ENCODE measurements at regions not wholly inside any gene's neighbourhood (a gene's known extent, or its start where the extent isn't known, plus 50 kb on each side); places are given as distances from the start of the nearest gene placed in this dataset.

DNA sequence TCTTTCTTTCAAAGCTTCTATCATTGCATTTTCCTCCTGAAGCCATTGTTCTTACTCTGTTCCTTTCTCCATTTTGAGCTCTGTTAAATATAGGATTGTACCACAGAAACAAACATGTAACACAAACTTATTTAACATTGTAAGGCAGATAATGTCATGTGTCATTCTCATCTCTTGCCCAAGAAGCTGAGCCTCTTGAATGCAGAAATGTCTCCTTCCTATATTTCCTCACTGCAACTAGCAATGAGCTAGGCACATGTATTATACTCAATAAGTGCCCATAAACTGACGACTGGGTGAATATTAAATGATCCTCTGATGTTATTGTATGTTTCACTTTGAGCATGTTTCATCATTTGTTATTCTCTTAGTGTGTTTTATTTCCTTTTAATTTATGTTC, 56.7 kb upstream of the SLC7A11 start:
- Histone ChIP-seq H3K27me3 (ENCODE audit: control insufficient read depth in 2 of 2, insufficient read depth in 2 of 2, low read length in 2 of 2) (no peaks in the 10 kb centered on the region), H3K4me1 (ENCODE audit: control insufficient read depth, extremely low read depth, insufficient read depth, low read length) (no peaks in the 10 kb centered on the region), H3K27ac (ENCODE audit: insufficient read depth, low read depth, low read length) (no peak overlapping the region), H2AFZ (ENCODE audit: low read depth, low read length) (no peak overlapping the region), H3K4me2 (ENCODE audit: insufficient read depth, low read length) (no peak overlapping the region), H3K9me3 (replicated peaks; ENCODE audit: control insufficient read depth, insufficient read depth, low read length) (no peaks in the 10 kb centered on the region), H3K4me3 (replicated peaks in 1 of 3; ENCODE audit: insufficient read depth in 1 of 3, low read depth in 1 of 3, low read length in 3 of 3) (no peak overlapping the region), H3K79me2 (ENCODE audit: control insufficient read depth, insufficient read depth, low read length) (no peaks in the 10 kb centered on the region), H3K9ac (replicated peaks; ENCODE audit: extremely low read depth, insufficient read depth, low read length) (no peak overlapping the region), H3K9me1 (replicated peaks; ENCODE audit: control insufficient read depth, extremely low read depth, insufficient read depth, low read length) (no peaks in the 10 kb centered on the region), H3K36me3 (ENCODE audit: control insufficient read depth in 2 of 2, extremely low read depth in 1 of 2, insufficient read depth in 2 of 2, low read length in 2 of 2) (no peaks in the 10 kb centered on the region), H4K20me1 (replicated peaks; ENCODE audit: control insufficient read depth, extremely low read depth, insufficient read depth, low read length) (no peaks in the 10 kb centered on the region)
- dilution Hi-C loops (cut with MboI; ENCODE audit: extremely low pct_ligation_motif_present, low sequenced_read_pairs): no loop called here
- BruUV-seq (replicated peaks): no TSS peak
- no peak for DNase-seq (ENCODE audit: low read depth, low spot score)
- TF ChIP-seq FOS (IDR thresholded peaks at IDR 0.05; ENCODE audit: borderline replicate concordance, insufficient read depth, low read length) (no peak), POLR2AphosphoS5 (IDR thresholded peaks at IDR 0.05; ENCODE audit: insufficient read depth, low read depth, low read length) (no peak), JUN (IDR thresholded peaks at IDR 0.05; ENCODE audit: borderline replicate concordance, insufficient read depth, insufficient read length, low read depth) (no peak)
- TF ChIP-seq, protein P1, sequence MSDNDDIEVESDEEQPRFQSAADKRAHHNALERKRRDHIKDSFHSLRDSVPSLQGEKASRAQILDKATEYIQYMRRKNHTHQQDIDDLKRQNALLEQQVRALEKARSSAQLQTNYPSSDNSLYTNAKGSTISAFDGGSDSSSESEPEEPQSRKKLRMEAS (IDR thresholded peaks at IDR 0.05; ENCODE audit: insufficient read depth, insufficient read length): no peak
- FAIRE-seq: peak; percentile 15
- intact Hi-C loops (cut with micrococcal nuclease): no loop called here
- CTCF ChIA-PET: no interaction called here
- POLR2A ChIA-PET: no interaction called here

GRCh38 chr4:138298431-138298830, 56.3 kb upstream of the SLC7A11 start:
- H3K4me3 ChIP-seq (replicated peaks in 1 of 3; ENCODE audit: insufficient read depth in 1 of 3, low read depth in 1 of 3, low read length in 3 of 3): no peak overlapping the region
- H3K9me1 ChIP-seq (replicated peaks; ENCODE audit: control insufficient read depth, extremely low read depth, insufficient read depth, low read length): no peaks in the 10 kb centered on the region
- BruUV-seq (replicated peaks): no TSS peak
- intact Hi-C loops (cut with micrococcal nuclease) (no loop called here), dilution Hi-C loops (cut with MboI; ENCODE audit: extremely low pct_ligation_motif_present, low sequenced_read_pairs) (no loop called here)
- H3K9me3 ChIP-seq (replicated peaks; ENCODE audit: control insufficient read depth, insufficient read depth, low read length): no peaks in the 10 kb centered on the region
- H2AFZ ChIP-seq (ENCODE audit: low read depth, low read length): no peak overlapping the region
- CTCF ChIA-PET: no interaction called here
- no peak overlapping the region for H3K4me2 ChIP-seq (ENCODE audit: insufficient read depth, low read length)
- no peaks in the 10 kb centered on the region for H3K27me3 ChIP-seq (ENCODE audit: control insufficient read depth in 2 of 2, insufficient read depth in 2 of 2, low read length in 2 of 2)
- no peaks in the 10 kb centered on the region for H3K4me1 ChIP-seq (ENCODE audit: control insufficient read depth, extremely low read depth, insufficient read depth, low read length)
- POLR2A ChIA-PET: no interaction called here
- H3K27ac ChIP-seq (ENCODE audit: insufficient read depth, low read depth, low read length): no peak overlapping the region
- no peak for DNase-seq (ENCODE audit: low read depth, low spot score)
- TF ChIP-seq JUN (IDR thresholded peaks at IDR 0.05; ENCODE audit: borderline replicate concordance, insufficient read depth, insufficient read length, low read depth) (no peak), POLR2AphosphoS5 (IDR thresholded peaks at IDR 0.05; ENCODE audit: insufficient read depth, low read depth, low read length) (no peak), GATA2 (IDR thresholded peaks at IDR 0.05; ENCODE audit: insufficient read depth, insufficient read length, low read depth, low read length) (no peak), POLR2A (IDR thresholded peaks at IDR 0.05; ENCODE audit: low read depth, low read length) (no peak)
- no peak for FAIRE-seq
- no peaks in the 10 kb centered on the region for H3K79me2 ChIP-seq (ENCODE audit: control insufficient read depth, insufficient read depth, low read length)
- no peak overlapping the region for H3K9ac ChIP-seq (replicated peaks; ENCODE audit: extremely low read depth, insufficient read depth, low read length)
- no peaks in the 10 kb centered on the region for H4K20me1 ChIP-seq (replicated peaks; ENCODE audit: control insufficient read depth, extremely low read depth, insufficient read depth, low read length)
- no peaks in the 10 kb centered on the region for H3K36me3 ChIP-seq (ENCODE audit: control insufficient read depth in 2 of 2, extremely low read depth in 1 of 2, insufficient read depth in 2 of 2, low read length in 2 of 2)
